IMR-90 (cell line): ENCODE measurements at regions not wholly inside any gene's neighbourhood (a gene's known extent, or its start where the extent isn't known, plus 50 kb on each side); places are given as distances from the start of the nearest gene placed in this dataset.

Source experiments
- ATAC-seq: fragments of 200-7000 bp; cut with Tn5 transposase; 2 replicates; pipeline ENCODE4 v1.9.1; 2020; ENCODE audit warnings: low read depth, mild to moderate bottlenecking, moderate library complexity
- BruUV-seq: library from RNA; stranded (reverse); fragments of 400-500 nt; replicated peaks from 2 replicates; lab custom pipeline; 2021; lab: Mats Ljungman, UMichigan
- CTCF ChIA-PET: fragments of 300-600 bp; formaldehyde crosslinking; extraction: SDS; loops from one replicate; lab custom pipeline; 2021; ENCODE audit warnings: antibody characterized with exemption; lab: Yijun Ruan, JAX
- POLR2A ChIA-PET: fragments of 300-600 bp; sonication (Branson Sonifier 250); formaldehyde crosslinking; loops from one replicate; lab custom pipeline; 2022; ENCODE audit warnings: antibody characterized with exemption; ENCODE audit not compliant: unreplicated experiment; lab: Charles Lee
- DNase-seq: peaks from one replicate; pipeline ENCODE4 v3.0.0; 2013
- H2AFZ ChIP-seq: replicated peaks from 2 replicates; pipeline ENCODE3; 2013; ENCODE audit warnings: low read length, mild to moderate bottlenecking; ENCODE audit not compliant: poor library complexity
- H2AK5ac ChIP-seq: 2 replicates; pipeline ENCODE4 v1.6.1; 2013; ENCODE audit warnings: low read depth, low read length, inconsistent platforms
- H2AK9ac ChIP-seq: replicated peaks from 2 replicates; pipeline ENCODE3; 2013; ENCODE audit warnings: mild to moderate bottlenecking, low read depth, low read length, moderate library complexity; ENCODE audit not compliant: poor library complexity
- H2BK120ac ChIP-seq: 2 replicates; pipeline ENCODE4 v1.6.1; 2013; ENCODE audit warnings: low read depth, low read length, inconsistent platforms
- H2BK15ac ChIP-seq: 3 replicates; pipeline ENCODE4 v1.6.1; 2013; ENCODE audit warnings: low read depth, low read length, inconsistent platforms
- H2BK20ac ChIP-seq: 2 replicates; pipeline ENCODE4 v1.6.1; 2013; ENCODE audit warnings: low read depth, mild to moderate bottlenecking, inconsistent platforms, low read length, moderate library complexity
- H2BK5ac ChIP-seq: 2 replicates; pipeline ENCODE4 v1.6.1; 2013; ENCODE audit warnings: mild to moderate bottlenecking, low read depth, low read length, inconsistent platforms; ENCODE audit not compliant: poor library complexity, severe bottlenecking
- H3K14ac ChIP-seq: replicated peaks from 2 replicates; pipeline ENCODE4 v1.6.1; 2013; ENCODE audit warnings: low read depth, low read length, inconsistent platforms
- H3K18ac ChIP-seq: 2 replicates; pipeline ENCODE4 v1.6.1; 2013; ENCODE audit warnings: low read depth, low read length, control low read depth
- H3K23ac ChIP-seq: 2 replicates; pipeline ENCODE4 v1.6.1; 2013; ENCODE audit warnings: low read depth, low read length, inconsistent platforms
- H3K27ac ChIP-seq: 2 replicates; pipeline ENCODE4 v1.5.1; 2013; ENCODE audit warnings: mild to moderate bottlenecking, control low read depth, low read length; ENCODE audit not compliant: insufficient read depth
- H3K27me3 ChIP-seq: 2 replicates; pipeline ENCODE4 v1.6.1; 2013; ENCODE audit warnings: low read length; ENCODE audit not compliant: control insufficient read depth, insufficient read depth
- H3K36me3 ChIP-seq: 2 replicates; pipeline ENCODE4 v1.6.1; 2013; ENCODE audit warnings: low read length, mixed read lengths; ENCODE audit not compliant: control insufficient read depth, insufficient read depth
- H3K4ac ChIP-seq: 2 replicates; pipeline ENCODE4 v1.6.1; 2013; ENCODE audit warnings: low read depth, low read length, inconsistent platforms
- H3K4me1 ChIP-seq: 2 replicates; pipeline ENCODE4 v1.6.1; 2013; ENCODE audit warnings: low read length, mixed read lengths; ENCODE audit not compliant: control insufficient read depth, insufficient read depth
- H3K4me2 ChIP-seq: 2 replicates; pipeline ENCODE4 v1.6.1; 2013; ENCODE audit warnings: low read depth, mild to moderate bottlenecking, control low read depth, low read length, moderate library complexity
- H3K4me3 ChIP-seq: 2 replicates; pipeline ENCODE4 v1.5.1; 2013; ENCODE audit warnings: low read depth, mild to moderate bottlenecking, control low read depth, low read length, moderate library complexity; ENCODE audit not compliant: insufficient read depth
- H3K56ac ChIP-seq: 2 replicates; pipeline ENCODE4 v1.6.1; 2013; ENCODE audit warnings: low read length, inconsistent platforms; ENCODE audit not compliant: insufficient read depth; ENCODE audit errors: extremely low read depth
- H3K79me1 ChIP-seq, 2 experiments: 2 replicates each; pipeline ENCODE4 v1.6.1; 2013; ENCODE audit warnings: low read length in 2 of 2, inconsistent platforms in 1 of 2, low read depth in 1 of 2
- H3K9ac ChIP-seq: 2 replicates; pipeline ENCODE4 v1.6.1; 2013; ENCODE audit warnings: low read depth, low read length, control low read depth
- H3K9me1 ChIP-seq: 2 replicates; pipeline ENCODE4 v1.6.1; 2013; ENCODE audit warnings: low read length, inconsistent platforms; ENCODE audit not compliant: insufficient read depth
- H3K9me3 ChIP-seq: 2 replicates; pipeline ENCODE4 v1.6.1; 2013; ENCODE audit warnings: low read length; ENCODE audit not compliant: control insufficient read depth, insufficient read depth
- H4K20me1 ChIP-seq: 2 replicates; pipeline ENCODE4 v1.6.1; 2013; ENCODE audit warnings: low read length, inconsistent platforms; ENCODE audit not compliant: insufficient read depth
- H4K5ac ChIP-seq: 2 replicates; pipeline ENCODE4 v1.6.1; 2013; ENCODE audit warnings: mild to moderate bottlenecking, low read depth, low read length, control low read depth
- H4K8ac ChIP-seq, 2 experiments: 2 replicates each; pipeline ENCODE4 v1.6.1; 2013; ENCODE audit warnings: low read depth in 2 of 2, low read length in 2 of 2, control low read depth in 1 of 2, inconsistent platforms in 1 of 2
- H4K91ac ChIP-seq: 2 replicates; pipeline ENCODE4 v1.6.1; 2013; ENCODE audit warnings: low read depth, low read length, inconsistent platforms; ENCODE audit not compliant: insufficient read depth
- BHLHE40 ChIP-seq: fragments of 150-350 bp; IDR thresholded peaks from 2 replicates; pipeline ENCODE4 v1.6.1; 2016; ENCODE audit warnings: mild to moderate bottlenecking, low read depth, low read length
- CEBPB ChIP-seq: IDR thresholded peaks from 2 replicates; pipeline ENCODE4 v1.6.1; 2012; ENCODE audit warnings: low read depth, low read length, improper control_type of control experiment
- MAFK ChIP-seq: IDR thresholded peaks from 2 replicates; pipeline ENCODE4 v1.6.1; 2012; ENCODE audit warnings: low read depth, low read length, improper control_type of control experiment
- MAZ ChIP-seq: IDR thresholded peaks from 2 replicates; pipeline ENCODE4 v1.6.1; 2012; ENCODE audit warnings: low read depth, mild to moderate bottlenecking, low read length, improper control_type of control experiment, moderate library complexity, borderline replicate concordance
- MXI1 ChIP-seq: IDR thresholded peaks from 2 replicates; pipeline ENCODE4 v1.6.1; 2012; ENCODE audit warnings: low read depth, mild to moderate bottlenecking, low read length, moderate library complexity, borderline replicate concordance
- RAD21 ChIP-seq: IDR thresholded peaks from 2 replicates; pipeline ENCODE4 v1.6.1; 2012; ENCODE audit warnings: low read length, improper control_type of control experiment
- RFX5 ChIP-seq: IDR thresholded peaks from 2 replicates; pipeline ENCODE4 v1.8.0; 2012; ENCODE audit warnings: low read depth, mild to moderate bottlenecking, low read length, moderate library complexity
- SMC3 ChIP-seq: fragments of 150-350 bp; IDR thresholded peaks from 2 replicates; pipeline ENCODE4 v1.6.1; 2016; ENCODE audit warnings: low read depth, mild to moderate bottlenecking, antibody characterized with exemption, low read length, moderate library complexity
- WGBS, 2 experiments: methylation state at CpG; one replicate each; pipeline versions ENCODE4 v1.1.5 to v1.1.7; 2013; ENCODE audit warnings: missing lambda C conversion rate in 2 of 2; ENCODE audit not compliant: insufficient read length in 1 of 2; ENCODE audit errors: extremely low coverage in 2 of 2; 5-methylcytosine and 5-hydroxymethylcytosine counted together
- dilution Hi-C: fragments of 300-500 bp; cut with HindIII; formaldehyde crosslinking; loops from one replicate; pipeline ENCODE4 v1.14.3; 2018; ENCODE audit warnings: low sequenced_read_pairs; ENCODE audit not compliant: unreplicated experiment
- in situ Hi-C: fragments of 300-500 bp; cut with MboI; formaldehyde crosslinking; loops from 3 replicates; pipeline ENCODE4 v1.14.3; 2019; ENCODE audit warnings: low sequenced_read_pairs, inconsistent platforms, mixed read lengths
- intact Hi-C: fragments of 100-400 bp; cut with micrococcal nuclease; formaldehyde crosslinking; loops from 2 replicates; pipeline ENCODE4 v1.10.0; 2022
- TF ChIP-seq, protein P1 (sequence below): conservative IDR thresholded peaks from 2 replicates; pipeline ENCODE4 v1.5.1; 2012; ENCODE audit warnings: mild to moderate bottlenecking, low read depth, low read length, improper control_type of control experiment
- TF ChIP-seq, protein P2 (sequence below): fragments of 150-350 bp; IDR thresholded peaks from 2 replicates; pipeline ENCODE4 v1.6.1; 2016; ENCODE audit warnings: low read depth, mild to moderate bottlenecking, low read length, moderate library complexity, borderline replicate concordance

DNA sequence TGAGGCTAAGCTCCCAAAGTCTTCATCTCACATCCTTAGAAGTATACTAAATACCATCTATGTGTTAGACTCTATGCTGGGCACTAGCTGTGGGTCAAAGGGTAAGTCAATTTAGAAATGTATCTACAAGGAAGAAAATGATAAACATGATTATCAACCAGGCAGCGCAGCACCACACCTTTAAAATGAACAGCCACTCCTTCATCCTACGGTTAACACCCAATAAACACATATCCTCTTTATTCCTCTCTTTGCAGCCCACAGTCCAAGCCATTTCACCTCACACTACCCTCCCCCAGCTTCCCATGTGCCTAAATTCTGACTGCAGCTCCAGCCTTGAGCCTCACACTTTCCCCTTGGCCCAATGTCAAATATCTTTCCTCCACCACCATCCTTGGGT is 362.6 kb downstream of the FGFR2 start:
- CTCF ChIA-PET = no interaction called here
- no peak overlapping the region for H3K4ac ChIP-seq
- no peak for ATAC-seq

More for the DNA sequence above, 362.6 kb downstream of the FGFR2 start:
- no TSS peak for BruUV-seq
- Histone ChIP-seq H3K9me1 (no peaks in the 10 kb centered on the region), H2BK15ac (no peak overlapping the region), H3K36me3 (no peaks in the 10 kb centered on the region), H2AK5ac (no peak overlapping the region), H4K91ac (no peak overlapping the region), H3K9ac (no peak overlapping the region), H3K23ac (no peak overlapping the region), H3K27ac (no peak overlapping the region), H4K20me1 (no peaks in the 10 kb centered on the region), H4K8ac (no peak overlapping the region), H3K56ac (no peak overlapping the region), H3K4me3 (no peak overlapping the region), H3K18ac (no peak overlapping the region), H2AFZ (no peak overlapping the region), H3K79me1 (no peaks in the 10 kb centered on the region), H2BK20ac (no peak overlapping the region), H4K5ac (no peak overlapping the region), H2BK5ac (no peak overlapping the region), H3K9me3 (peaks cover 15% of the 10 kb centered on the region), H3K4me1 (no peaks in the 10 kb centered on the region), H3K27me3 (no peaks in the 10 kb centered on the region), H3K4me2 (no peak overlapping the region), H2BK120ac (no peak overlapping the region), H2AK9ac (no peak overlapping the region), H3K14ac (no peak overlapping the region)
- no peak for TF ChIP-seq RFX5
- no peak for TF ChIP-seq MXI1
- no peak for TF ChIP-seq CEBPB
- TF ChIP-seq, protein P1, sequence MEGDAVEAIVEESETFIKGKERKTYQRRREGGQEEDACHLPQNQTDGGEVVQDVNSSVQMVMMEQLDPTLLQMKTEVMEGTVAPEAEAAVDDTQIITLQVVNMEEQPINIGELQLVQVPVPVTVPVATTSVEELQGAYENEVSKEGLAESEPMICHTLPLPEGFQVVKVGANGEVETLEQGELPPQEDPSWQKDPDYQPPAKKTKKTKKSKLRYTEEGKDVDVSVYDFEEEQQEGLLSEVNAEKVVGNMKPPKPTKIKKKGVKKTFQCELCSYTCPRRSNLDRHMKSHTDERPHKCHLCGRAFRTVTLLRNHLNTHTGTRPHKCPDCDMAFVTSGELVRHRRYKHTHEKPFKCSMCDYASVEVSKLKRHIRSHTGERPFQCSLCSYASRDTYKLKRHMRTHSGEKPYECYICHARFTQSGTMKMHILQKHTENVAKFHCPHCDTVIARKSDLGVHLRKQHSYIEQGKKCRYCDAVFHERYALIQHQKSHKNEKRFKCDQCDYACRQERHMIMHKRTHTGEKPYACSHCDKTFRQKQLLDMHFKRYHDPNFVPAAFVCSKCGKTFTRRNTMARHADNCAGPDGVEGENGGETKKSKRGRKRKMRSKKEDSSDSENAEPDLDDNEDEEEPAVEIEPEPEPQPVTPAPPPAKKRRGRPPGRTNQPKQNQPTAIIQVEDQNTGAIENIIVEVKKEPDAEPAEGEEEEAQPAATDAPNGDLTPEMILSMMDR = no peak
- TF ChIP-seq MAFK = no peak
- TF ChIP-seq RAD21 = no peak
- TF ChIP-seq, protein P2, sequence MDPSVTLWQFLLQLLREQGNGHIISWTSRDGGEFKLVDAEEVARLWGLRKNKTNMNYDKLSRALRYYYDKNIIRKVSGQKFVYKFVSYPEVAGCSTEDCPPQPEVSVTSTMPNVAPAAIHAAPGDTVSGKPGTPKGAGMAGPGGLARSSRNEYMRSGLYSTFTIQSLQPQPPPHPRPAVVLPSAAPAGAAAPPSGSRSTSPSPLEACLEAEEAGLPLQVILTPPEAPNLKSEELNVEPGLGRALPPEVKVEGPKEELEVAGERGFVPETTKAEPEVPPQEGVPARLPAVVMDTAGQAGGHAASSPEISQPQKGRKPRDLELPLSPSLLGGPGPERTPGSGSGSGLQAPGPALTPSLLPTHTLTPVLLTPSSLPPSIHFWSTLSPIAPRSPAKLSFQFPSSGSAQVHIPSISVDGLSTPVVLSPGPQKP = no peak
- no peak for TF ChIP-seq BHLHE40
- no peak for TF ChIP-seq MAZ
- TF ChIP-seq SMC3 = no peak
- intact Hi-C loops = no loop called here
- in situ Hi-C loops = no loop called here
- POLR2A ChIA-PET = no interaction called here
- dilution Hi-C loops = no loop called here
- DNase-seq = no peak
- WGBS, 2 experiments = 83% methylated on average over 1 of the region's 2 CpGs; no CpG with 5 or more reads in 1 of the 2 experiments
